Endodermal cell (in vitro differentiated cells): ENCODE measurements at regions not wholly inside any gene's neighbourhood (a gene's known extent, or its start where the extent isn't known, plus 50 kb on each side); places are given as distances from the start of the nearest gene placed in this dataset.

Experiments
- DNase-seq: peaks from one replicate; pipeline ENCODE4 v3.0.0-alpha.2; 2017
- H3K27ac ChIP-seq: 2 replicates; pipeline ENCODE4 v1.5.1; 2013; ENCODE audit warnings: mild to moderate bottlenecking, low read depth, low read length, moderate library complexity
- H3K27me3 ChIP-seq: 2 replicates; pipeline ENCODE4 v1.6.1; 2013; ENCODE audit warnings: mild to moderate bottlenecking, low read length, moderate library complexity; ENCODE audit not compliant: insufficient read depth, control insufficient read depth, poor library complexity, severe bottlenecking
- H3K36me3 ChIP-seq: 2 replicates; pipeline ENCODE4 v1.7.0; 2013; ENCODE audit warnings: mild to moderate bottlenecking, low read length, moderate library complexity; ENCODE audit not compliant: control insufficient read depth, insufficient read depth
- H3K4me1 ChIP-seq: one replicate; pipeline ENCODE4 v1.7.0; 2013; ENCODE audit warnings: low read length; ENCODE audit not compliant: control insufficient read depth, insufficient read depth
- H3K4me3 ChIP-seq: 2 replicates; pipeline ENCODE4 v1.5.1; 2013; ENCODE audit warnings: mild to moderate bottlenecking, low read length, moderate library complexity
- H3K9ac ChIP-seq: 2 replicates; pipeline ENCODE4 v1.6.1; 2013; ENCODE audit warnings: mild to moderate bottlenecking, low read length, moderate library complexity; ENCODE audit not compliant: poor library complexity, severe bottlenecking; ENCODE audit errors: extremely low read depth
- H3K9me3 ChIP-seq: 2 replicates; pipeline ENCODE4 v1.6.1; 2013; ENCODE audit warnings: mild to moderate bottlenecking, low read length, moderate library complexity; ENCODE audit not compliant: control insufficient read depth
- H3K27ac Mint-ChIP-seq: 2 replicates; pipeline ENCODE4 v1.8.0; 2020; ENCODE audit warnings: mixed read lengths
- H3K27me3 Mint-ChIP-seq: 2 replicates; pipeline ENCODE4 v1.8.0; 2021; ENCODE audit warnings: mild to moderate bottlenecking, mixed read lengths; ENCODE audit not compliant: insufficient read depth
- H3K36me3 Mint-ChIP-seq: 2 replicates; pipeline ENCODE4 v1.8.0; 2020; ENCODE audit warnings: low read depth, mixed read lengths
- H3K4me1 Mint-ChIP-seq: 2 replicates; pipeline ENCODE4 v1.8.0; 2020; ENCODE audit warnings: mixed read lengths
- H3K4me3 Mint-ChIP-seq: 2 replicates; pipeline ENCODE4 v1.8.0; 2020; ENCODE audit warnings: mild to moderate bottlenecking, moderate library complexity, mixed read lengths
- H3K9me3 Mint-ChIP-seq: 2 replicates; pipeline ENCODE4 v1.8.0; 2020; ENCODE audit warnings: mild to moderate bottlenecking, mixed read lengths
- WGBS, 2 experiments: methylation state at CpG; one replicate each; pipeline versions ENCODE4 v1.1.5 to v1.1.7; 2013; ENCODE audit warnings: missing lambda C conversion rate in 2 of 2, mixed read lengths in 1 of 2; ENCODE audit not compliant: insufficient coverage in 1 of 2, insufficient read length in 1 of 2; 5-methylcytosine and 5-hydroxymethylcytosine counted together
- TF ChIP-seq, protein P1 (sequence below): fragments of 200-600 bp; sonication (generic); conservative IDR thresholded peaks from 2 replicates; pipeline ENCODE4 v1.5.0; 2021; ENCODE audit warnings: antibody characterized with exemption, mild to moderate bottlenecking

DNA sequence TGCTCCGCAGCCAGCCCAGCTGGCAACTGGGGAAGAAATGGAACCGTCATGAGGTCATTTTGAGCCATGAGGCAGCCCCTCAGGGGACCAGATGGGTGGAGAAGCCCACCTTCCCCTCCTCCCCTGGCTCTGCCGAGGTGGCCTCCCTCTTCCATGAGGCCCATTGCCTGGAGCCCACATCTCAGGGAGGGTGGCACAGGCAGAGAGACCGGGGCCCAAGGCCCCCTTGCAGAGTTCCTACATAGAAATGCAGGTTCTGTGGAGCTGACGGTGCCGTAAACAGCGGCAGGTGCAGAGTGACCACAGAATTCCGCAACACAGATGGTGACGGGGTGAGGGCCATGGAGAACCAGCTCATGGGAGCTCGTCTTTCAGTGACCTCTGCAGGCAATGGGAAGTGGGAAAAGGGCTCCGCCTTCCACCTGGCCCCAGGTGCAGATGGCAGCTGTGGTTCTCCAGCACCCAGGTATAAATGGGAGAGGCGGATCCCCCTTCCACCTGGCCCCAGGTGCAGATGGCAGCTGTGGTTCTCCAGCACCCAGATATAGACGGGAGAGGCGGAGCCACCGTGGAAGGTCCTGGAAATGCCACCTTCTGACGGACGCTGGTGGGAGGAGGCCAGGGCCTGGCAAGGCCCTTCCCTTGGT, 765.4 kb downstream of the BRD1 start:
- Mint-ChIP-seq H3K4me3 (no peak overlapping the region), H3K9me3 (no peaks in the 10 kb centered on the region), H3K4me1 (peaks cover 8% of the 10 kb centered on the region), H3K27ac (no peak overlapping the region), H3K36me3 (no peaks in the 10 kb centered on the region), H3K27me3 (peaks cover 3% of the 10 kb centered on the region)
- Histone ChIP-seq H3K27ac (peak overlapping the region; percentile 60), H3K4me1 (no peaks in the 10 kb centered on the region), H3K9me3 (no peaks in the 10 kb centered on the region), H3K4me3 (no peak overlapping the region), H3K27me3 (no peaks in the 10 kb centered on the region), H3K9ac (no peak overlapping the region), H3K36me3 (no peaks in the 10 kb centered on the region)
- 87 to 92% methylated on average over 13 to 17 of the region's 17 CpGs for WGBS, 2 experiments
- TF ChIP-seq, protein P1, sequence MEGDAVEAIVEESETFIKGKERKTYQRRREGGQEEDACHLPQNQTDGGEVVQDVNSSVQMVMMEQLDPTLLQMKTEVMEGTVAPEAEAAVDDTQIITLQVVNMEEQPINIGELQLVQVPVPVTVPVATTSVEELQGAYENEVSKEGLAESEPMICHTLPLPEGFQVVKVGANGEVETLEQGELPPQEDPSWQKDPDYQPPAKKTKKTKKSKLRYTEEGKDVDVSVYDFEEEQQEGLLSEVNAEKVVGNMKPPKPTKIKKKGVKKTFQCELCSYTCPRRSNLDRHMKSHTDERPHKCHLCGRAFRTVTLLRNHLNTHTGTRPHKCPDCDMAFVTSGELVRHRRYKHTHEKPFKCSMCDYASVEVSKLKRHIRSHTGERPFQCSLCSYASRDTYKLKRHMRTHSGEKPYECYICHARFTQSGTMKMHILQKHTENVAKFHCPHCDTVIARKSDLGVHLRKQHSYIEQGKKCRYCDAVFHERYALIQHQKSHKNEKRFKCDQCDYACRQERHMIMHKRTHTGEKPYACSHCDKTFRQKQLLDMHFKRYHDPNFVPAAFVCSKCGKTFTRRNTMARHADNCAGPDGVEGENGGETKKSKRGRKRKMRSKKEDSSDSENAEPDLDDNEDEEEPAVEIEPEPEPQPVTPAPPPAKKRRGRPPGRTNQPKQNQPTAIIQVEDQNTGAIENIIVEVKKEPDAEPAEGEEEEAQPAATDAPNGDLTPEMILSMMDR, result no peak
- no peak for DNase-seq

DNA sequence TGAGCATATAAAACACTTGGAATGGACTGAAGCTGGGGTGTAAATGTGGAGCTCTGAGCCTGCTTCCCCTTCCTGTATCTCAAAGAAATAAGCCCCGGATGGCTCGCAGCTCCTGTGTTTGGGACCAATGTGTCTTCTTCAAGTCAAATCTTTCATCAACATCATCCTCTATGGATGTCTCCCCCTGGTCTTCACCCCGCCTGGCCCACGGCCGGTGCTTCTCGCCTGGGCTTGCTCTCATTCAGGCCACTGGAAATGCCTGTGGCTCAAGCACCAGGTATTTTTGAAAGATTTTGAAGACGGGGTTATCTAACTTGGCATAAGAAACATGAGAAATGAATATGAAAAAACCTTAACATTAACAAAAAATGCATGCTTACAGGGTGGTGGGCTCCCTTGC, 769.8 kb downstream of the BRD1 start:
- H3K4me1 ChIP-seq, result no peaks in the 10 kb centered on the region
- TF ChIP-seq, protein P1, result no peak
- no peaks in the 10 kb centered on the region for H3K36me3 ChIP-seq
- H3K36me3 Mint-ChIP-seq, result no peaks in the 10 kb centered on the region
- WGBS, 2 experiments, result 58 to 85% methylated on average over 3 to 7 of the region's 7 CpGs
- H3K9ac ChIP-seq, result no peak overlapping the region
- no peak overlapping the region for H3K27ac ChIP-seq
- H3K27me3 ChIP-seq, result no peaks in the 10 kb centered on the region
- H3K27ac Mint-ChIP-seq, result no peak overlapping the region
- H3K4me3 Mint-ChIP-seq, result no peak overlapping the region
- no peaks in the 10 kb centered on the region for H3K9me3 ChIP-seq
- peaks cover 3% of the 10 kb centered on the region for H3K27me3 Mint-ChIP-seq
- H3K9me3 Mint-ChIP-seq, result no peaks in the 10 kb centered on the region
- H3K4me3 ChIP-seq, result no peak overlapping the region
- H3K4me1 Mint-ChIP-seq, result peaks cover 5% of the 10 kb centered on the region
- DNase-seq, result no peak

DNA sequence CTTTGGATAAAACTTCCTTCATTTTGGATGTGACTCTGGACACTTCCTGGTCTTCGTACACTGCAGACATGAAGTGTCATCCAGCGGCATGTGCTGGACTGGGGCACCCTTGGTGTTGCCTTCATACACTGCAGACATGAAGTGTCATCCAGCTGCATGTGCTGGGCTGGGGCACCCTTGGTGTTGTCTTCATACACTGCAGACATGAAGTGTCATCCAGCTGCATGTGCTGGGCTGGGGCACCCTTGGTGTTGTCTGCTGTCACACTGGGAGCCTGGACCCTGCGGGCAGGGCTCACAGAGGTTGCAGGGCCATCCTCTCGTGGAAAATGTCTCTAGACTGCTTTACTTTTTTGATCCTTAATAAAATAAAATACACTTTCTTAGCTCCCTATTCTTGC, 771.4 kb downstream of the BRD1 start:
- DNase-seq, result no peak
- Histone ChIP-seq H3K9me3 (no peaks in the 10 kb centered on the region), H3K27me3 (no peaks in the 10 kb centered on the region), H3K4me3 (no peak overlapping the region), H3K27ac (no peak overlapping the region), H3K36me3 (no peaks in the 10 kb centered on the region), H3K4me1 (no peaks in the 10 kb centered on the region), H3K9ac (no peak overlapping the region)
- WGBS, 2 experiments, result 80 to 93% methylated on average over 1 to 4 of the region's 4 CpGs
- Mint-ChIP-seq H3K4me3 (no peak overlapping the region), H3K4me1 (peaks cover 4% of the 10 kb centered on the region), H3K27me3 (peaks cover 3% of the 10 kb centered on the region), H3K27ac (no peak overlapping the region), H3K9me3 (no peaks in the 10 kb centered on the region), H3K36me3 (no peaks in the 10 kb centered on the region)
- TF ChIP-seq, protein P1, result no peak
